ENCODE measurements at regions not wholly inside any gene's neighbourhood (a gene's known extent, or its start where the extent isn't known, plus 50 kb on each side); places are given as distances from the start of the nearest gene placed in this dataset.
A peak's percentile ranks its signal among the peaks of the same experiment; 100 is the strongest.

DNA sequence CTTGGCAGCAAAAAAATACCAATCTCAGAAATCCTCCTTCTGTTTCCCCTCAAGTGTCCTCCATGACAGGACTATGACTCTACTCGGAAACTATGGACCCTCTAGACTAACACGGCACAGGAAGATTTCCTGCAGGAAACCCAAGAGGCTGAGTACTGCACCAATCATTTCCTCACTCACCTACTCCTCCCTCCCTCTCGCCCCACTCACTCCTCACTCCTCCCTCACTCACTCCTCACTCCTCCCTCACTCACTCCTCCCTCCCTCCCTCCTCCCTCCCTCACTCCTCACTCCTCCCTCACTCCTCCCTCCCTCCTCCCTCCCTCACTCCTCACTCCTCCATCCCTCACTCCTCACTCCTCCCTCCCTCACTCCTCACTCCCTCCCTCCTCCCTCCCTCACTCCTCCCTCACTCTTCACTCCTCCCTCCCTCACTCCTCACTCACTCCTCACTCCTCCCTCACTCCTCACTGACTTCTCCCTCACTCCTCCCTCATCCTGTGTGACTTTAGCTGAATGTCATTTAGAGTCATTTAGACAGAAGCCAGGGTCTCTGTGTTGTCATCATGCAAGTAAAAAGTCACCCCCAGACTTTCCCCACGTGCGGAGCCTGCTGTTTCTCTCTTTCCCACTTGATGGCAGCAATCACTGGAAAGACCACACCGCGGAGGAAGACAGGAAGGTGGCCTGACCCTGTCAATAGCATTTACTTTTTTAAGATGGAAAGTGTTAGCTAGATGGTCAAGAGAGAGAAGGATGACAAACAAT, 226.8 kb upstream of the PDE10A start:
- Histone ChIP-seq H3F3A (replicated peaks; ENCODE audit: low read depth) (no peaks in the 10 kb centered on the region), H3K4me1 (ENCODE audit: insufficient read depth) (no peaks in the 10 kb centered on the region), H3K9me2 (ENCODE audit: insufficient read depth) (no peaks in the 10 kb centered on the region; the same call in 1 of the 2 replicates), H4K20me1 (replicated peaks; ENCODE audit: insufficient read depth) (no peaks in the 10 kb centered on the region), H3K79me2 (replicated peaks; ENCODE audit: insufficient read depth) (no peaks in the 10 kb centered on the region), H3K36me3 (ENCODE audit: insufficient read depth) (no peaks in the 10 kb centered on the region), H3K27me3 (ENCODE audit: insufficient read depth) (no peaks in the 10 kb centered on the region), H3K4me2 (no peak overlapping the region), H3K27ac (ENCODE audit: low read depth) (no peak overlapping the region), H2AFZ (peak overlapping the region; percentile 53; the same call in 1 of the 2 replicates), H3K4me3 (no peak overlapping the region)
- peak; percentile 86 for ATAC-seq
- Mint-ChIP-seq H3K9me3 (peaks cover 20% of the 10 kb centered on the region), H3K4me3 (no peak overlapping the region), H3K4me1 (peaks cover 7% of the 10 kb centered on the region; the same call in 2 of the 3 replicates), H3K36me3 (ENCODE audit: low read depth) (0 out of 3 replicates have a peak, but pooled peaks cover 3% of the 10 kb centered on the region), H3K27me3 (ENCODE audit: insufficient read depth, low read depth, poor library complexity) (peaks cover 3% of the 10 kb centered on the region), H3K27ac (no peak overlapping the region)
- TF ChIP-seq ZNF331 (CRISPR knock-in tag; IDR thresholded peaks at IDR 0.05; ENCODE audit: low read depth) (no peak), STAT1 (IDR thresholded peaks at IDR 0.05; ENCODE audit: unreplicated experiment) (no peak), CREB1 (CRISPR knock-in tag; IDR thresholded peaks at IDR 0.05; ENCODE audit: low read depth) (peak; percentile 16; the same call in 1 of the 2 replicates), JUNB (IDR thresholded peaks at IDR 0.05; ENCODE audit: unreplicated experiment) (no peak)
- TF ChIP-seq, protein P1, sequence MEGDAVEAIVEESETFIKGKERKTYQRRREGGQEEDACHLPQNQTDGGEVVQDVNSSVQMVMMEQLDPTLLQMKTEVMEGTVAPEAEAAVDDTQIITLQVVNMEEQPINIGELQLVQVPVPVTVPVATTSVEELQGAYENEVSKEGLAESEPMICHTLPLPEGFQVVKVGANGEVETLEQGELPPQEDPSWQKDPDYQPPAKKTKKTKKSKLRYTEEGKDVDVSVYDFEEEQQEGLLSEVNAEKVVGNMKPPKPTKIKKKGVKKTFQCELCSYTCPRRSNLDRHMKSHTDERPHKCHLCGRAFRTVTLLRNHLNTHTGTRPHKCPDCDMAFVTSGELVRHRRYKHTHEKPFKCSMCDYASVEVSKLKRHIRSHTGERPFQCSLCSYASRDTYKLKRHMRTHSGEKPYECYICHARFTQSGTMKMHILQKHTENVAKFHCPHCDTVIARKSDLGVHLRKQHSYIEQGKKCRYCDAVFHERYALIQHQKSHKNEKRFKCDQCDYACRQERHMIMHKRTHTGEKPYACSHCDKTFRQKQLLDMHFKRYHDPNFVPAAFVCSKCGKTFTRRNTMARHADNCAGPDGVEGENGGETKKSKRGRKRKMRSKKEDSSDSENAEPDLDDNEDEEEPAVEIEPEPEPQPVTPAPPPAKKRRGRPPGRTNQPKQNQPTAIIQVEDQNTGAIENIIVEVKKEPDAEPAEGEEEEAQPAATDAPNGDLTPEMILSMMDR (conservative IDR thresholded peaks at IDR 0.05; ENCODE audit: low read depth in 2 of 2): peak; percentile 82 to 87
- peak; percentile 76 for DNase-seq (ENCODE audit: low spot score)

- ATAC-seq (no peak), DNase-seq (ENCODE audit: low spot score) (no peak)
- Histone ChIP-seq H3K27ac (ENCODE audit: low read depth) (no peak overlapping the region), H3K27me3 (ENCODE audit: insufficient read depth) (no peaks in the 10 kb centered on the region), H2AFZ (no peak overlapping the region), H3K4me2 (no peak overlapping the region), H3K36me3 (ENCODE audit: insufficient read depth) (no peaks in the 10 kb centered on the region), H4K20me1 (replicated peaks; ENCODE audit: insufficient read depth) (no peaks in the 10 kb centered on the region), H3K4me3 (no peak overlapping the region), H3F3A (replicated peaks; ENCODE audit: low read depth) (no peaks in the 10 kb centered on the region), H3K4me1 (ENCODE audit: insufficient read depth) (no peaks in the 10 kb centered on the region), H3K9me2 (ENCODE audit: insufficient read depth) (no peaks in the 10 kb centered on the region), H3K79me2 (replicated peaks; ENCODE audit: insufficient read depth) (no peaks in the 10 kb centered on the region)
- peaks cover 20% of the 10 kb centered on the region for H3K9me3 Mint-ChIP-seq
- H3K27ac Mint-ChIP-seq: no peak overlapping the region
- H3K27me3 Mint-ChIP-seq (ENCODE audit: insufficient read depth, low read depth, poor library complexity): peaks cover 7% of the 10 kb centered on the region
- H3K4me3 Mint-ChIP-seq: no peak overlapping the region
- H3K4me1 Mint-ChIP-seq: peaks cover 10% of the 10 kb centered on the region
- 0 out of 3 replicates have a peak, but pooled peaks cover 3% of the 10 kb centered on the region for H3K36me3 Mint-ChIP-seq (ENCODE audit: low read depth)
- no peak for TF ChIP-seq ETS1 (IDR thresholded peaks at IDR 0.05)
- TF ChIP-seq POLR2AphosphoS5 (IDR thresholded peaks at IDR 0.05; ENCODE audit: low read depth): no peak
- TF ChIP-seq, protein P1 (conservative IDR thresholded peaks at IDR 0.05; ENCODE audit: low read depth in 2 of 2): no peak
- TF ChIP-seq ZNF462 (CRISPR knock-in tag; IDR thresholded peaks at IDR 0.05): no peak
- no peak for TF ChIP-seq NANOG (IDR thresholded peaks at IDR 0.05; ENCODE audit: borderline replicate concordance)
- no peak for TF ChIP-seq EZH2phosphoT487 (IDR thresholded peaks at IDR 0.05; ENCODE audit: unreplicated experiment)
Observed at GRCh38 chr6:165886169-165886568, 223.1 kb upstream of the PDE10A start.

Measured in GM23338 (cell line).